ENCODE measurements at regions not wholly inside any gene's neighbourhood (a gene's known extent, or its start where the extent isn't known, plus 50 kb on each side); places are given as distances from the start of the nearest gene placed in this dataset.

DNA sequence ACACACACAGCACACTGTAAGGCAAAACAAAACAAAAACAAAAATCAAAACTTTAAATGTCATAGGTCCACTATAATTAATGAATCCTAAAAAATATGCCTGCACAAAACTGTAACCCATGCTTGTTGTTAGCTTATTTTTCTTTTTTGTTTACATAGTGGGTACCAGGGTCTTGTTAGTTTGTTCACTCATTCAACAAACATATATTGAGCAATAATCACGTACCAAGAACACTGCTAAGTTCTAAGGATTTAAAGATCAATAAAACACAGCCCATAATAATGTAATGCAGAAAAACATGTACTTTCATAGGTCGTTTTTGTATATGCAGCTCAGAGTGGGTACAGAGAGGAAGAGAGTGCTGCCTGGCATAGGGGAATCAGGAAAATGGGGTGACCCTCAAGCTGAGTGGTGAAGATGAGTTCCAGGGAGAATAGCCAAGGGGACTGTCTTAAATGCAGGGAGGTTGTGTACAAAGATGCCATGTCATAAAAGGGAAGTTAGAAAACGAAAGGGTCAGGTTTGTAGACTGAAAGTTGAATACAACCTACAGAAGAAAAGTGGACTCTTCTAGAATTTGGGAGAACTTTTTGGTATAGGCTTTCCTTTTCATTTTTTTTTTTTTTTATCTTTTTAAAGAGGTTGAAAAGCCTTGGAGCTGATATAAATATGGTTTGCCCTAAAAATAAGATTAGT is 113.3 kb upstream of the TBX18 start:
- TF ChIP-seq, protein P1, sequence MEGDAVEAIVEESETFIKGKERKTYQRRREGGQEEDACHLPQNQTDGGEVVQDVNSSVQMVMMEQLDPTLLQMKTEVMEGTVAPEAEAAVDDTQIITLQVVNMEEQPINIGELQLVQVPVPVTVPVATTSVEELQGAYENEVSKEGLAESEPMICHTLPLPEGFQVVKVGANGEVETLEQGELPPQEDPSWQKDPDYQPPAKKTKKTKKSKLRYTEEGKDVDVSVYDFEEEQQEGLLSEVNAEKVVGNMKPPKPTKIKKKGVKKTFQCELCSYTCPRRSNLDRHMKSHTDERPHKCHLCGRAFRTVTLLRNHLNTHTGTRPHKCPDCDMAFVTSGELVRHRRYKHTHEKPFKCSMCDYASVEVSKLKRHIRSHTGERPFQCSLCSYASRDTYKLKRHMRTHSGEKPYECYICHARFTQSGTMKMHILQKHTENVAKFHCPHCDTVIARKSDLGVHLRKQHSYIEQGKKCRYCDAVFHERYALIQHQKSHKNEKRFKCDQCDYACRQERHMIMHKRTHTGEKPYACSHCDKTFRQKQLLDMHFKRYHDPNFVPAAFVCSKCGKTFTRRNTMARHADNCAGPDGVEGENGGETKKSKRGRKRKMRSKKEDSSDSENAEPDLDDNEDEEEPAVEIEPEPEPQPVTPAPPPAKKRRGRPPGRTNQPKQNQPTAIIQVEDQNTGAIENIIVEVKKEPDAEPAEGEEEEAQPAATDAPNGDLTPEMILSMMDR (IDR thresholded peaks at IDR 0.05; ENCODE audit: low read length, missing control alignments) = no peak
- H3K4me3 ChIP-seq (replicated peaks; ENCODE audit: low read depth, low read length) = no peak overlapping the region
- no peak for DNase-seq (ENCODE audit: low read depth)

DNA sequence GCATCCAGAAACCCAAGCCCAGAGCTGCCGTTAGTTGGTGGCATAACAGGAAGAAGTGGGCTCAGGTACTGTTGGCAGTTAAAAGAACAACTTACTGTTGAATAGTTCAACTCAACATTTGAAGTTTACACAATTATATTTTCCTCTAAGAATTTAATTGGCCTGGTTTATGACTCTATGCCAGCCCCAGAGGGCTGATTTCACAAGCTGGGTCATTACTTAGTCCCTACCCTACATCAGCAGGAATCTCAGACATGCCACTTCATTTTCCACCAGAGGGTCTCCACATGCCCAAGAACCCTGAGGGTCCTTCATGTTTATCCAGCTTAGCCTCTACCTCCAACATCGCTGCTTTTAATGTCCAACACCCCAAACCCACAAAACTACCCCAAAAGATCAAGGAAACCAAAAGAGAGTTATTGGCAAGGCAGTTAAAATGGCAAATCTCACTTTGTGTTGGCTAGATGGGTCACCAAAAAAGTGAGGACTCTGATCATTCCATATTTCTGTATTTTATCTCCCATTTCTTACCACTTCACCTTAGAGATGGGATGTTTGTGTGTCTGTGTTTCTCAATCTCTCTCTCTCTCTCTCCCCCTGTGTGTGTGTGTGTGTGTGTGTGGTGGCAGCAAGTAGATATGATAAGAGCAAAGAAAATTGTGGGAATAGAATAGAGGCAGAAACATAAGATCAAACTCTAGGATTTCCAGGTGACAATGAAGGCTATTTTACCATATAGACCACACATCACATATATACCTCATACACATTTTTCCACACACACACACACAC is 112.5 kb upstream of the TBX18 start:
- H3K4me3 ChIP-seq (replicated peaks; ENCODE audit: low read depth, low read length) = no peak overlapping the region
- no peak for DNase-seq (ENCODE audit: low read depth)
- TF ChIP-seq, protein P1 (IDR thresholded peaks at IDR 0.05; ENCODE audit: low read length, missing control alignments) = no peak

- TF ChIP-seq, protein P1 (IDR thresholded peaks at IDR 0.05; ENCODE audit: low read length, missing control alignments) = no peak
- peak; percentile 38 for DNase-seq (ENCODE audit: low read depth)
- no peak overlapping the region for H3K4me3 ChIP-seq (replicated peaks; ENCODE audit: low read depth, low read length)
Measured at GRCh38 chr6:84872996-84873723, 108.8 kb upstream of the TBX18 start.

DNA sequence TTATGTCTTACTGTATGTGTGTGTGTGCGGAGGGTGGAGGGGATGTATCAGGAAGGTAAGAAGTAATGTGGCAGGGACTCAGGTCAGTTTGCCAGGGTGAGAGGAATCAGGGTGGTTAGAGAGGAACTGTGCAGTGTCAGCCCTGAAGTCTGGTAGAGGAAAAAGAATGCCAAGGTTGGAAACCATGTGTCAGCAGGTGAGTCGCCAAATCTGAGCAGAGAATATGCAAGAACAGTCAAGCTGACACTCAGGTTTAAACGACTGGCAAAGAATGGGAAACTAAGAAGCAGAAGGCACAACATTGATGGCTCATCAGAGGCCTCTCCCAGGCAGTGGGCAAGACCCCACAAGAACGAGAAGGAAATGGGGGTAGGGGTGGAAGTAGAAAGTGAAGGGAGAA is 107.5 kb upstream of the TBX18 start:
- H3K4me3 ChIP-seq (replicated peaks; ENCODE audit: low read depth, low read length) = no peak overlapping the region
- DNase-seq (ENCODE audit: low read depth) = no peak
- TF ChIP-seq, protein P1 (IDR thresholded peaks at IDR 0.05; ENCODE audit: low read length, missing control alignments) = no peak

DNA sequence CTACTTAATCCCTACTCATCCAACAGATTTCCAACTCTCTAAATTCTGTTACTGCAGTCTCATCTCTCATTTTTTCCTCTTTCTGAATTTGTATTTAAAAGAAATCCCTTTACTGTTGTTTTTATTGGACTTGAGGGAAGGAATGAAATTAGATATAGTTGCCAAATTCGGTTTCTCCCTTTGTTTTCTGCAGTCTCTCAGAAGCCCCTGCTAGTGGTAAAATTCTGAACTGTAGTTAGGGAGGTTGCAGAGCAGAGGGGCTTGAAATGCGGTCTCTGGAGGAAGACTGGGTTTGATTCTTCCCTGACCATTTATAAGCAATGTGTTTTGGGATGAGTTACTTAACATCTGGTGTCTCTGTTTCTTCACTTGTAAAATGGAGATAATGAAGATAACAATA is 106.3 kb upstream of the TBX18 start:
- DNase-seq (ENCODE audit: low read depth) = no peak
- H3K4me3 ChIP-seq (replicated peaks; ENCODE audit: low read depth, low read length) = no peak overlapping the region
- TF ChIP-seq, protein P1 (IDR thresholded peaks at IDR 0.05; ENCODE audit: low read length, missing control alignments) = peak; percentile 3

DNA sequence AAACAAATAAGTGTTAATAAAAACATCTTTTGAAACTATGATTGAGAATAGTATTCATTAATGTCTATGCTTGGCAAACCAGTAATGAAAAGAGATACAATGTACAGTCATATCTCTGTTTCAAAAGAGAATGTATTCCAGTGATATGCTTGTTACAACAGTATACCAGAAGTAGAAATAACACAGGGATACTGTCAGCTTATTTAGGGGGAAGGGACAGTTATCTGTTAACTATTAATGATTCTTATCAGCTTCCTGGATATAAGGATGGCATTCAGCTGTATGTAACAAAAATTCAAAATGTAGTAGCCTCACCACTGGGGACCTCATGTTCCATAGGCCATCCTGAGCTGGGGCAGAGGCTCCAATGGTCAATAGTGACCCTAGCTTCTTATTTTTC is 103.8 kb upstream of the TBX18 start:
- TF ChIP-seq, protein P1 (IDR thresholded peaks at IDR 0.05; ENCODE audit: low read length, missing control alignments) = no peak
- H3K4me3 ChIP-seq (replicated peaks; ENCODE audit: low read depth, low read length) = no peak overlapping the region
- DNase-seq (ENCODE audit: low read depth) = no peak

Data from fibroblast of pulmonary artery (primary cell).